ENCODE measurements at regions not wholly inside any gene's neighbourhood (a gene's known extent, or its start where the extent isn't known, plus 50 kb on each side); places are given as distances from the start of the nearest gene placed in this dataset.
"Not testable (repeated sequence)": the region's sequence is repeated elsewhere in the genome, so short reads cannot be mapped to it uniquely, and the experiment has no call there.

DNA sequence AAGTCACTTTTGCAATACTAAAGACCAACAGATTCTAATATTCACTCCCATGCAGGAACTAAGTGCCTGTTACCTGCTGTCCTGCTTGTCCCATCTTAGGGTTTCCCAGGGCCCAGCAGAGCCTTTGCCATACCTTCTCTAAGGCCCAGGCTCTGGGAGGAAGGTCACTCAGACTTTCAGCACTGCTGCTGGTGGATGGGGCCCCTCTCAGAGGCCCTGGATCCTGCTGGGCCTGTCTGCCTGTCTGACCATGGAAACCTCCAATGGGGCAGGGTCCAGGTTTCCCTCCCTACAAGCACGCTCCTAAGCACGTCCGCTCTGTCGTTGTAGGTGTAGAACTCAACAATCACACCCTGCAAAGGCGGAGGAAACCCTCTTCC is 75.1 kb downstream of the RRM2 start:
- no peak for ATAC-seq
- Histone ChIP-seq H3K4me3 (no peak overlapping the region), H3K4me1 (peaks cover 0 to 14% (median 0%) of the 10 kb centered on the region in 3 donors), H3K27me3 (no peaks in the 10 kb centered on the region), H3K36me3 (no peaks in the 10 kb centered on the region), H3K9me3 (no peaks in the 10 kb centered on the region), H3K27ac (no peak overlapping the region)
- WGBS, 2 donors (ENCODE audit: low coverage in 1 of 2) = 91% methylated on average over 4 of the region's 5 CpGs; no CpG with 5 or more reads in 1 of the 2 donors
- TF ChIP-seq EP300 (IDR thresholded peaks at IDR 0.05) = no peak
- no peak for TF ChIP-seq POLR2AphosphoS5 (IDR thresholded peaks at IDR 0.05)
- no peak for TF ChIP-seq POLR2A (IDR thresholded peaks at IDR 0.05)
- TF ChIP-seq, protein P1, sequence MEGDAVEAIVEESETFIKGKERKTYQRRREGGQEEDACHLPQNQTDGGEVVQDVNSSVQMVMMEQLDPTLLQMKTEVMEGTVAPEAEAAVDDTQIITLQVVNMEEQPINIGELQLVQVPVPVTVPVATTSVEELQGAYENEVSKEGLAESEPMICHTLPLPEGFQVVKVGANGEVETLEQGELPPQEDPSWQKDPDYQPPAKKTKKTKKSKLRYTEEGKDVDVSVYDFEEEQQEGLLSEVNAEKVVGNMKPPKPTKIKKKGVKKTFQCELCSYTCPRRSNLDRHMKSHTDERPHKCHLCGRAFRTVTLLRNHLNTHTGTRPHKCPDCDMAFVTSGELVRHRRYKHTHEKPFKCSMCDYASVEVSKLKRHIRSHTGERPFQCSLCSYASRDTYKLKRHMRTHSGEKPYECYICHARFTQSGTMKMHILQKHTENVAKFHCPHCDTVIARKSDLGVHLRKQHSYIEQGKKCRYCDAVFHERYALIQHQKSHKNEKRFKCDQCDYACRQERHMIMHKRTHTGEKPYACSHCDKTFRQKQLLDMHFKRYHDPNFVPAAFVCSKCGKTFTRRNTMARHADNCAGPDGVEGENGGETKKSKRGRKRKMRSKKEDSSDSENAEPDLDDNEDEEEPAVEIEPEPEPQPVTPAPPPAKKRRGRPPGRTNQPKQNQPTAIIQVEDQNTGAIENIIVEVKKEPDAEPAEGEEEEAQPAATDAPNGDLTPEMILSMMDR (IDR thresholded peaks at IDR 0.05) = no peak

DNA sequence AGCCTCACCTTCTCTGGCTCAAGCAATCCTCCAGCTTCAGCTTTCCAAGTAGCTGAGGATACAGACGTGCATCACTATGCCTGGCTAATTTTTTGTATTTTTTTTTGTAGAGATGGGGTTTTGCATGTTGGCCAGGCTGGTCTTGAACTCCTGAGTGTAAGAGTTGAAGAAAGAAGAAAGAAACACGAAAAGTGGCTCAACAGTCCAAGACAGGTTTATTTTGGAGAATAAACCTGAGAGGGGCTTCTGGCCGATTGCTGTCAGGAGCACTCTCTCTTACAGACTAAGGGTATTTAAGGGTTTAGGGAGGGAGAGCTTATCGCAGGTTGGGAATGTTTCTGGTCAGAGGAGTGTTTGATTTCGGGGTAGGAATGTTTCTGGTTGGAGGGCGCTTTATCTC is 75.9 kb downstream of the RRM2 start:
- not testable (repeated sequence) for H3K4me1 ChIP-seq, ATAC-seq, H3K4me3 ChIP-seq, H3K36me3 ChIP-seq, H3K27me3 ChIP-seq, H3K9me3 ChIP-seq, H3K27ac ChIP-seq
- 75 to 98% methylated on average over 4 to 6 of the region's 6 CpGs for WGBS, 2 donors (ENCODE audit: low coverage in 1 of 2)

DNA sequence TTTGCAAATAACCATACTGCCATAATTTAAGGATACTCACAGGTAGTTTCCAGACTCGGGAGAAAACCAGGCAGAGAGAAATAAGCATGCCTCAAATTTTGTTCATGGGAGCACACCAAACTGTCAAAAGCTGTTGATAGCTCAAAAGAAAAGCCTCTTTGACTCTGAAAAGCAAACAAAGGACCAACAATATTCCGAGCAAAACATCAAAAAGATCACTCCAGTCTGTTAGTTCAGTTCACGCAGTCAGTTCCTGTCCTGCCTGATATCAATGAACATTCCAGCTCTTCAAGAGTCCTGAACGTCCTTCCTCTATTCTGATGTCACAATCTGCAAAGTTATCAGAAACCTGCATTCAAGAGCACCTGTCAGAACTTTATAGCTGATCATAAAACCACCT is 78.7 kb downstream of the RRM2 start:
- no peak overlapping the region for H3K27ac ChIP-seq
- WGBS, 2 donors (ENCODE audit: low coverage in 1 of 2) = 86 to 97% methylated on average over 4 of the region's 4 CpGs
- H3K4me3 ChIP-seq = no peak overlapping the region
- H3K27me3 ChIP-seq = no peaks in the 10 kb centered on the region
- no peaks in the 10 kb centered on the region for H3K9me3 ChIP-seq
- no peaks in the 10 kb centered on the region for H3K36me3 ChIP-seq
- TF ChIP-seq POLR2AphosphoS5 (IDR thresholded peaks at IDR 0.05) (no peak), POLR2A (IDR thresholded peaks at IDR 0.05) (no peak)
- no peak for ATAC-seq
- no peaks in the 10 kb centered on the region for H3K4me1 ChIP-seq

DNA sequence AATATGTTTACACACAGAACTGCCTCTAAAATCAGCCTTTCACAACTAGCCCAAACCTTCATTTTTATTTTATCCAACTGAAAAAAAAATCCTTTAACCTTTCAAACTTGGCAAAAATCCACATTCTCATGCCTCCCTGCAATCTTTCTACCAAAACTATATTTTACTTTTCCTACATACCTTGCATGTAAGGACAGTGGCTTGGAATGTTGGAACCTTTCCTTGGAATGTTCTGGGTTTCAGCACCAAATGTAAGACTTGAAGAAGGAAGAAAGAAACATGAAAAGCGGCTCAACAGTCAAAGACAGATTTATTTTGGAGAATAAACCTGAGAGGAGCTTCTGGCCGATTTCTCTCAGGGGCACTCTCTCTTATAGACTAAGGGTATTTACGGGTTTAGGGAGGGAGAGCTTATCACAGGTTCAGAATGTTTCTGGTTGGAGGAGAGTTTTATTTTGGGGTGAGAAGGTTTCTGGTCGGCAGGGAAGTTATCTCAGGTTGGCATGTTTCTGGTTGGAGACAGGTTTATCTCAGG is 79.7 kb downstream of the RRM2 start:
- WGBS, 2 donors (ENCODE audit: low coverage in 1 of 2) = 77 to 90% methylated on average over 3 to 4 of the region's 4 CpGs
- H3K4me1 ChIP-seq = no peaks in the 10 kb centered on the region
- no peak overlapping the region for H3K4me3 ChIP-seq
- no peak overlapping the region for H3K27ac ChIP-seq
- H3K9me3 ChIP-seq = no peaks in the 10 kb centered on the region
- TF ChIP-seq EP300 (IDR thresholded peaks at IDR 0.05) (no peak), POLR2A (IDR thresholded peaks at IDR 0.05) (no peak), POLR2AphosphoS5 (IDR thresholded peaks at IDR 0.05) (no peak)
- TF ChIP-seq, protein P1 (IDR thresholded peaks at IDR 0.05) = no peak
- H3K27me3 ChIP-seq = no peaks in the 10 kb centered on the region
- no peaks in the 10 kb centered on the region for H3K36me3 ChIP-seq
- ATAC-seq = no peak

DNA sequence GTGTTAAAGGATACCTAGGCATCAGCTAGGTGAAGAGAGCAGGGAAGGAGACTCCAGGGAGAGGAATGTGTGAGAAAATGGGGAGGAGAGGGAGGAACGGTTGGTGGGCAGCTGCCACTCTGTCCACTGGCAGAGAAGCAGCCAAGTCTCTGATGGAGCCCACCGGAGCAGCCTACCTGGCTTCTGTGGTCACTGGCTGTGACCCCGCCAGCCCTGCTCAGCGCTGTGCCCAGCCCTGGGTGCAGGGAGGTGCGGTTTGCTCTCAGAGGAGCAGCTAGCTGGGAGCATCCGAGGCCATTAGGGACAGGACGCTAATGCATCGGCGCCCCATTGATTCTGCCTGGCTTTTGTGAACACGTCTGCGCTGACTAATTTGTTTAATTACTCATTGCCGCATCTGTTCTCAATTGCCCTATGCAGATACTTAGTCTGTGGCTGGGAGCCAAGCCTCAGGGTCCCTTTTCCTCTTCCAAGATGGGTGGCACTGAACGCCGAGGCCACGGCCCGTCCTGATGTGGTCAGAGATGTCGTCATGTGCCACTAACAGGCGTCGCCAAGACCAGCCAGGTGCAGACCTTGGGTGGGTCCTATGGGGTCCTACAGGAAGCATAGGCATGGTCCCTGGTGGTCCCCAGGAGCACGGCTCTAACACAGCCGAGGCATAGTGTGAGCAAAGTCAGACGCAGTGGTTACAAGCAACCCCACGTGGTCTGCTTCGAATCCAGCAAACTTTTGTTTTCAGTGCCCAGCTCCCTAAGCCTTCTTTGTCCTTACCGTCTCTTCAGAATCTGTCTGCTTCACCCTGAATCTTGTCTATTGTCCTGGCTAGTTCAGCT is 82.0 kb downstream of the RRM2 start:
- Histone ChIP-seq H3K36me3 (no peaks in the 10 kb centered on the region), H3K27me3 (no peaks in the 10 kb centered on the region), H3K4me3 (no peak overlapping the region), H3K4me1 (no peaks in the 10 kb centered on the region), H3K9me3 (no peaks in the 10 kb centered on the region), H3K27ac (no peak overlapping the region)
- TF ChIP-seq POLR2AphosphoS5 (IDR thresholded peaks at IDR 0.05) (no peak), POLR2A (IDR thresholded peaks at IDR 0.05) (no peak), EP300 (IDR thresholded peaks at IDR 0.05) (no peak)
- TF ChIP-seq, protein P1 (IDR thresholded peaks at IDR 0.05) = no peak
- no peak for ATAC-seq
- 80 to 87% methylated on average over 1 to 3 of the region's 25 CpGs for WGBS, 2 donors (ENCODE audit: low coverage in 1 of 2)

DNA sequence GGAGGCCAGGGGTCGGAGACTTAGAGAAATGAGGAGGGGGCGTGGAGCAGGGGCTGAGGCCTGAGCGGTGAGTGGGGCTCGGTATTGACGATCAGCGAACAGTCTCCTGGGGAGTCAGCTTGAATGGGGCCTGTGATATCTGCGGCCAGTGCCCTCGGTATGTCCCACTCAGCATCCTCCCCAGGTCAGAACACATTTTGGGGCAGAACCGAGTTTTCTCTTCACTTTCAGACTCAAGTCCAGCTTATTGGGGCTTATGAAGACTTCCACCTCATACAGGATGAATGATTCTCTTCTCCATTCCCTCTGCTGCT is 82.6 kb downstream of the RRM2 start:
- H3K27me3 ChIP-seq = no peaks in the 10 kb centered on the region
- ATAC-seq = no peak
- H3K9me3 ChIP-seq = no peaks in the 10 kb centered on the region
- TF ChIP-seq EP300 (IDR thresholded peaks at IDR 0.05) = no peak
- TF ChIP-seq, protein P1 (IDR thresholded peaks at IDR 0.05) = no peak
- no peak for TF ChIP-seq POLR2AphosphoS5 (IDR thresholded peaks at IDR 0.05)
- no peak for TF ChIP-seq POLR2A (IDR thresholded peaks at IDR 0.05)
- H3K4me3 ChIP-seq = no peak overlapping the region
- H3K4me1 ChIP-seq = no peaks in the 10 kb centered on the region
- no peaks in the 10 kb centered on the region for H3K36me3 ChIP-seq
- H3K27ac ChIP-seq = no peak overlapping the region
- 94% methylated on average over 5 of the region's 9 CpGs; no CpG with 5 or more reads in 1 of the 2 donors for WGBS, 2 donors (ENCODE audit: low coverage in 1 of 2)
